SJSA1 (cell line): ENCODE measurements at regions not wholly inside any gene's neighbourhood (a gene's known extent, or its start where the extent isn't known, plus 50 kb on each side); places are given as distances from the start of the nearest gene placed in this dataset.

ENCODE experiments used
- DNase-seq, 2 experiments: peaks; one replicate each; pipeline ENCODE4 v3.0.0-alpha.2; 2015 to 2020; ENCODE audit warnings: low spot score in 2 of 2, low read depth in 1 of 2
- H3K27ac ChIP-seq: fragments of 250-450 bp; sonication (Bioruptor Pico); 2 replicates; pipeline ENCODE4 v1.5.1; 2020; ENCODE audit warnings: mild to moderate bottlenecking, moderate library complexity
- H3K27me3 ChIP-seq: fragments of 250-450 bp; sonication (Bioruptor Pico); replicated peaks from 2 replicates; pipeline ENCODE4 v1.5.1; 2020; ENCODE audit warnings: mild to moderate bottlenecking, moderate library complexity
- H3K36me3 ChIP-seq: fragments of 250-450 bp; sonication (Bioruptor Pico); 2 replicates; pipeline ENCODE4 v1.5.1; 2020; ENCODE audit warnings: mild to moderate bottlenecking
- H3K4me1 ChIP-seq: fragments of 250-450 bp; sonication (Bioruptor Pico); replicated peaks from 2 replicates; pipeline ENCODE4 v1.6.1; 2021; ENCODE audit warnings: mild to moderate bottlenecking
- H3K4me3 ChIP-seq: fragments of 250-450 bp; sonication (Bioruptor Pico); 2 replicates; pipeline ENCODE4 v1.5.1; 2020; ENCODE audit warnings: mild to moderate bottlenecking
- H3K9me3 ChIP-seq: fragments of 250-450 bp; sonication (Bioruptor Pico); replicated peaks from 2 replicates; pipeline ENCODE4 v1.5.1; 2020; ENCODE audit warnings: mild to moderate bottlenecking

GRCh38 chr2:156110890-156111289 is 221.6 kb downstream of the NR4A2 start:
- H3K4me3 ChIP-seq = no peak overlapping the region
- H3K4me1 ChIP-seq = no peaks in the 10 kb centered on the region
- DNase-seq = no peak
- no peaks in the 10 kb centered on the region for H3K36me3 ChIP-seq
- H3K27me3 ChIP-seq = no peaks in the 10 kb centered on the region
- H3K27ac ChIP-seq = no peak overlapping the region
- no peaks in the 10 kb centered on the region for H3K9me3 ChIP-seq

DNA sequence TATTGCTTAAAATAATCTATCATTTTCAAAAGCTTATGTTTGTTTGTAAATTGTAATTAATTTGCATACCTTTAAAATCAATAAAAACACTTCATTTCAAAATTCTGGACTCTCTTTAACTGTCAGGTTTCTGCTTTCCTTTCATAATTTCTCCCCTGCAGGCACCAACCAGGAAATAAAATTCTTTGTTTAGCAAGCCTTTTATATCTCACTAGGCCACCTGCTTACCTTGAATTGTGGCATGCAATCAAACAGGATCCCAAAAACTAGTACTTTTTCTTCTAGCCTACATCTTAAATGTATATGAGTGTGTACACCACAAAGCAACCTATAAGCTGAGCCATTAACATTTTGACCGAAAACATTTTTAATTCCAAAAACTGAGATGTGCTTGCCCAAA is 233.1 kb downstream of the NR4A2 start:
- no peaks in the 10 kb centered on the region for H3K36me3 ChIP-seq
- H3K4me3 ChIP-seq = no peak overlapping the region
- no peaks in the 10 kb centered on the region for H3K9me3 ChIP-seq
- no peaks in the 10 kb centered on the region for H3K27me3 ChIP-seq
- no peak overlapping the region for H3K27ac ChIP-seq
- no peaks in the 10 kb centered on the region for H3K4me1 ChIP-seq
- no peak for DNase-seq

DNA sequence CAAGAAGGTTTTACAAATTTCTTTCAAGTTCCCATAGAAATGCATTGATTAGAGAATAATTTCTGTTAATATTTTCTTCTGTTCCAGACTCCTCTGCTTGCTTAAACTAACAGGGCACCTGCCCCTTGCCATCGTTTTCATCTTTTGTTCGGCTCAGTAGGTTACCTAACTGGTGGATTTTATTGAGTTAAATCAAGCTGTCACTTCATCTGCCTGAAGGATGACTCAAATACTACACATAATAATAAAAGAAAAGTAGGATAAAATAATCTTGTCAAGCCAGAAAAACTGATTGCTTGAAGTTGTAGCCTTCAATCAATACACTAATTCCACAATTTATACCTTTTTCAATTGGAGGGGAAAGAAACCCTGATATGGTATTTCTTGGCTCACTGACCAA is 234.0 kb downstream of the NR4A2 start:
- Histone ChIP-seq H3K27me3 (no peaks in the 10 kb centered on the region), H3K27ac (no peak overlapping the region), H3K4me3 (no peak overlapping the region), H3K36me3 (no peaks in the 10 kb centered on the region), H3K4me1 (no peaks in the 10 kb centered on the region), H3K9me3 (no peaks in the 10 kb centered on the region)
- no peak for DNase-seq

- H3K36me3 ChIP-seq = no peaks in the 10 kb centered on the region
- DNase-seq = no peak
These were observed 243.9 kb downstream of the NR4A2 start for GRCh38 chr2:156088587-156088986.

GRCh38 chr2:156087875-156088274 is 244.6 kb downstream of the NR4A2 start:
- no peak for DNase-seq
- Histone ChIP-seq H3K9me3 (no peaks in the 10 kb centered on the region), H3K36me3 (no peaks in the 10 kb centered on the region), H3K4me3 (no peak overlapping the region), H3K27me3 (no peaks in the 10 kb centered on the region), H3K4me1 (no peaks in the 10 kb centered on the region), H3K27ac (no peak overlapping the region)

More at GRCh38 chr2:156088587-156088986, 243.9 kb downstream of the NR4A2 start:
- H3K4me3 ChIP-seq = no peak overlapping the region
- H3K27me3 ChIP-seq = no peaks in the 10 kb centered on the region
- H3K9me3 ChIP-seq = no peaks in the 10 kb centered on the region
- no peak overlapping the region for H3K27ac ChIP-seq
- H3K4me1 ChIP-seq = no peaks in the 10 kb centered on the region

DNA sequence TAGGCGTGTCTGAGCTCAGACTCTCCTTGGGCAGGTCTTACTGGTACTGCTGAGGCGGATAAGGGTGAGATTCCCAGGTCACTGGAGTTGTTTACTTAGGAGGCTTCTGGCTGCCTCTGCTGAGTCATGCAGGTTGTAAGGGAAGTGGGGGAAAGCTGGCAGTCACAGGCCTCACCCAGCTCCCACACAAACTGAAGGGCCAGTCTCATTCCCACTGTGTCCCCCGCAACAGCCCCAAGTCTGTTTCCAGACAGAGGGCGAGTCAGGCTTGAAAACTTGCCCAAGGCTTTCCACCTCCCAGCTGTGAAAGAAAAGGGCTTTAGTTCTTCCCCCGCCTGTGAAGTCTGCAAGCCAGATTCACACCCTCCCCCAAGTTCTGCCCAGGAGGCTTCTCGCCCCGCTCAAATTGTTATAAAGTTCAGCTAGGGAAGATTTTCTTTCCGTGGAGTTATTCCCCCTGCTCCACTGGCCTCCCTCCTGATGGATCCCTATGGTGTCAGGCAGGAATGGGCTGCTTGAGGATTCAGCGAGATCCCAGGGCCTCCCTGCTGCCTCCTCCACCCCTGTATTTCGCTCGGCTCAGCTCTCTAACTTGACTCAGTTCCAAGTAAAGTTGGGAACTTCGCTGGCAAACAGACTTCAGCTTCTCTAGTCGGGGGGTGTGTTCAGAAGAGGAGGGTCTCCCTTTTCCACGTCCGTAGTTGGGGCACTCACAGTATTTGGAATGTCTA is 248.6 kb downstream of the NR4A2 start:
- no peak overlapping the region for H3K4me3 ChIP-seq
- H3K9me3 ChIP-seq = no peaks in the 10 kb centered on the region
- no peaks in the 10 kb centered on the region for H3K27me3 ChIP-seq
- no peak overlapping the region for H3K27ac ChIP-seq
- no peaks in the 10 kb centered on the region for H3K36me3 ChIP-seq
- H3K4me1 ChIP-seq = no peaks in the 10 kb centered on the region
- no peak for DNase-seq

GRCh38 chr2:156079845-156080244 is 252.7 kb downstream of the NR4A2 start:
- Histone ChIP-seq H3K4me3 (no peak overlapping the region), H3K27ac (no peak overlapping the region), H3K4me1 (no peaks in the 10 kb centered on the region), H3K27me3 (no peaks in the 10 kb centered on the region; the same call in 1 of the 2 replicates), H3K9me3 (no peaks in the 10 kb centered on the region), H3K36me3 (no peaks in the 10 kb centered on the region)
- DNase-seq = no peak

DNA sequence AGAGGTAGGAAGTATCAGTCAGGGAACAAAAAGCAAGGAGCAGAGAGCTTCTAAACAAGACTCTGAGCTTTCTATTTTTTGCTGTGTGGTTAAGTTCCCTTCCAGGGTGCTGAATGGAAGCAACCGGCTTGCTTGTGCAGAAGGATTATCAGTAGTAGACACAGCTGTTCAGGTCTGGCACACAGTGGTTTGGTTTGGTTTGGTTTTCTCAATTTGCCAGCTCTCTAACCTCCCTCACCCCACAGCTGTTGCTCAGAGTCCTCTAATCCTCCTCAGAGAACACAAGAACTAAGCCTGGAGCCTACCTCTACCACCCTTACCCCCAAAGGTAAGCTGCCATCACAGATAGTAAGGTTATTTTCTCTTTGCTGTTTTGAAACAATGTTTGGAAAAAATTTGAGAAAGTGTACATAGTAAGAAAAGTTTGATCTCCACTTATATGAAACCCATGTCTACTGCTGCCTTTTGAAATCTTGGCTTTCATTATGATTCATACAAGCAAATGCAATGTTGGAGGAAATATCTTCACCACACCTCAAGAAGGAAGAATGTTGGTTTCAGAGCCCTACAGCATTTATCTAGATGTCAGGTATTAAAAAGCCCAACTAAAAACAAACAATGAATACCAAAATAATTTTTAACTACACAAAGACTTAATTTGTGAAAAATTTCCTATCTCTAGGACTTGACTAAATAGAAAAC is 255.3 kb downstream of the NR4A2 start:
- H3K27ac ChIP-seq = no peak overlapping the region
- H3K4me3 ChIP-seq = no peak overlapping the region
- no peak for DNase-seq
- no peaks in the 10 kb centered on the region for H3K9me3 ChIP-seq
- no peaks in the 10 kb centered on the region for H3K4me1 ChIP-seq
- H3K36me3 ChIP-seq = no peaks in the 10 kb centered on the region
- no peaks in the 10 kb centered on the region; the same call in 1 of the 2 replicates for H3K27me3 ChIP-seq

DNA sequence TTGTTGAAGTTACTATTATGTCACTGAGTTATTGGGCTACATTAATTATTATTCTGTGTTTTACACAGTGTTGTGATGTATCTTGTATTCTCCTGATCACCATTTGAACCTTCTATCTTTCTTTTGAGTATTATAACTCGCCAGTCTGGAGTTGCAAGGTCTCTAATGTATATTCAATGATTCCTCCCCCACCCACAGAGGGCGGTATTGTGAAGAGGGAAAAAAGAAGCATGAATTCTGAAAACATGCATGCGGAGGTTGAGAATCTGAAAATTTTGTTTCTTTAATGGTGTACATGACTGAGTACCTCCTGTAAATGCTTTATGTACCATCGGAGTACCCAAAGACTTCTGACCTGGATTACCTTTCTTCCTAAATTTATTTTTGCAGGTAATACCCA is 266.6 kb downstream of the NR4A2 start:
- H3K27me3 ChIP-seq = no peaks in the 10 kb centered on the region
- no peak for DNase-seq
- no peaks in the 10 kb centered on the region for H3K9me3 ChIP-seq
- no peaks in the 10 kb centered on the region for H3K36me3 ChIP-seq
- H3K4me1 ChIP-seq = no peaks in the 10 kb centered on the region
- no peak overlapping the region for H3K27ac ChIP-seq
- no peak overlapping the region for H3K4me3 ChIP-seq

DNA sequence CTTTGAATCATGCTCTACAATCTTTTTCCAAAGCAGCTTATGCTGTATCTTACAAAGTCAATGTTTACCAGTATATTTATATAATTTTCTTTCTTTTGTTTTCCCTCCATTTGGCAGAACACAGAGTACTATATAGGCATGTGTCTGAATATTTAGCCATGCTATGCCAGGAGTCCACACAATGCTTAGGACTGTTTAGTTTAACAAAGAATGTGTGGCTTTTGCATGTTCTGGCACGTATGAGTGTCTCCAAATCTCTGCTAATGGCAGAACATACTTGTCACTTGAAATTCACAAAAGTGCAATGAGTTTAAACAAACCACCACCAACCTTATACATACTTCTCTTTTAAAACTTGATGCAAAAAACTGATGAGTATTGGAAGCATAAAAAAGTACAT is 268.0 kb downstream of the NR4A2 start:
- no peak for DNase-seq
- Histone ChIP-seq H3K4me3 (no peak overlapping the region), H3K27ac (no peak overlapping the region), H3K27me3 (no peaks in the 10 kb centered on the region), H3K9me3 (no peaks in the 10 kb centered on the region), H3K36me3 (no peaks in the 10 kb centered on the region), H3K4me1 (no peaks in the 10 kb centered on the region)

DNA sequence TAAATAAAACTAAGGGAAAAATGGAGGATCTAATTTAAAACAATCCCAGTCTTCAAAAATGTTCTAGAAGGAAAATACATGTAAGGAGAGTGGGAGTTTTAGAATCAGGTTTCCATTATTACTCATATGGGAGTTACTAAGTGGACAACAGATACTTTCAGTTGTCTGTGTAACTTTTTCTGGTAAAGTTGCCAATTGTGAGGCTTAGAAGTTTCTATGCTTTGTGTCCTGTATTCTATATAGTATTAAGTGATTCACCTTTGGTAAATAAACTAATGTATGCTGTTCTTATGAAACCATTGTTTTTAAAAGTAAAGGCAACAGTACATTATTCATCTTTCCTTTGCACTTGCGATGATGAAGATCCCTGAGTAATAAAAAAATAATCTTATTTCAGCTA is 274.9 kb downstream of the NR4A2 start:
- no peak overlapping the region for H3K27ac ChIP-seq
- no peaks in the 10 kb centered on the region for H3K27me3 ChIP-seq
- H3K9me3 ChIP-seq = no peaks in the 10 kb centered on the region; the same call in 1 of the 2 replicates
- H3K36me3 ChIP-seq = no peaks in the 10 kb centered on the region
- no peaks in the 10 kb centered on the region for H3K4me1 ChIP-seq
- H3K4me3 ChIP-seq = no peak overlapping the region
- no peak for DNase-seq

DNA sequence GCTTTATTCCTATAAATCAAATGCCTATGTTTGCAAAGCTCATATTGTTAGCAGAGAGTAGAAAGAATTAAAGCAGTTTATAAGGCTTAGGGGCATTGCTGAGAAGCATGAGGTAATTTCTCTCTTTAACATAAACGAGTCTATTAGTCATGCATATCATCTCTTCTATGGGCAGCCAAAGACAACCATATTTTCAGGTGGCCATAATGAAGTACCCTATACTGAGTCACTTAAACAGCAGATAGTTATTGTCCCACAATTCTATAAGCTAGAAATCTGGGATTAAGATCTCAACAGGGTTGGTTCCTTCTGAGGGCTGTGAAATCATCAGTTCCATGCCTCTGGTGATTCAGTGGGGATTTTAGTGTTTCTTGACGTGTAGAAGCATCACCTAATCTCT is 277.5 kb downstream of the NR4A2 start:
- no peaks in the 10 kb centered on the region for H3K27me3 ChIP-seq
- no peaks in the 10 kb centered on the region; the same call in 1 of the 2 replicates for H3K9me3 ChIP-seq
- no peaks in the 10 kb centered on the region for H3K4me1 ChIP-seq
- H3K27ac ChIP-seq = no peak overlapping the region
- no peak for DNase-seq
- no peaks in the 10 kb centered on the region for H3K36me3 ChIP-seq
- H3K4me3 ChIP-seq = no peak overlapping the region

- no peaks in the 10 kb centered on the region for H3K27me3 ChIP-seq
- DNase-seq = peak in 1 of 2 experiments; percentile 26
- H3K36me3 ChIP-seq = no peaks in the 10 kb centered on the region
- no peak overlapping the region for H3K4me3 ChIP-seq
- H3K27ac ChIP-seq = no peak overlapping the region
- peaks cover 5% of the 10 kb centered on the region; the same call in 1 of the 2 replicates for H3K4me1 ChIP-seq
- no peaks in the 10 kb centered on the region for H3K9me3 ChIP-seq
These were observed 285.6 kb downstream of the NR4A2 start for GRCh38 chr2:156046900-156047299.

DNA sequence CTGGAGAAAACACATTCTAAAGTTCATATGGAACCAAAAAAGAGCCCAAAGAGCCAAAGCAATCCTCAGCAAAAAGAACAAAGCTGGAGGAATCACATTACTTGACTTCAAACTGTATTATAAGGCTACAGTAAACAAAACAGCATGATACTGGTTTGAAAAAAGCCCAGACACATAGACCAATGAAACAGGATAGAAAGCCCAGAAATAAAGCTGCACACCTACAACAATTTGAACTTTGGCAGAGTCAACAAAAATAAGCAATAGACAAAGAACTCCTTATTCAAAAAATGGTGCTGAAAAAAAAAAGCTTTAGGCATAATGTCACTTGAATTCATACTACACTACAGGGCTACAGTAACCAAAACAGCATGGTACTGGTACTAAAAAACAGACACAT is 289.6 kb downstream of the NR4A2 start:
- Histone ChIP-seq H3K4me1 (peaks cover 9% of the 10 kb centered on the region; the same call in 1 of the 2 replicates), H3K36me3 (no peaks in the 10 kb centered on the region), H3K4me3 (no peak overlapping the region), H3K27me3 (no peaks in the 10 kb centered on the region), H3K27ac (no peak overlapping the region), H3K9me3 (no peaks in the 10 kb centered on the region)
- no peak for DNase-seq
